ENCODE measurements at regions not wholly inside any gene's neighbourhood (a gene's known extent, or its start where the extent isn't known, plus 50 kb on each side); places are given as distances from the start of the nearest gene placed in this dataset.

DNA sequence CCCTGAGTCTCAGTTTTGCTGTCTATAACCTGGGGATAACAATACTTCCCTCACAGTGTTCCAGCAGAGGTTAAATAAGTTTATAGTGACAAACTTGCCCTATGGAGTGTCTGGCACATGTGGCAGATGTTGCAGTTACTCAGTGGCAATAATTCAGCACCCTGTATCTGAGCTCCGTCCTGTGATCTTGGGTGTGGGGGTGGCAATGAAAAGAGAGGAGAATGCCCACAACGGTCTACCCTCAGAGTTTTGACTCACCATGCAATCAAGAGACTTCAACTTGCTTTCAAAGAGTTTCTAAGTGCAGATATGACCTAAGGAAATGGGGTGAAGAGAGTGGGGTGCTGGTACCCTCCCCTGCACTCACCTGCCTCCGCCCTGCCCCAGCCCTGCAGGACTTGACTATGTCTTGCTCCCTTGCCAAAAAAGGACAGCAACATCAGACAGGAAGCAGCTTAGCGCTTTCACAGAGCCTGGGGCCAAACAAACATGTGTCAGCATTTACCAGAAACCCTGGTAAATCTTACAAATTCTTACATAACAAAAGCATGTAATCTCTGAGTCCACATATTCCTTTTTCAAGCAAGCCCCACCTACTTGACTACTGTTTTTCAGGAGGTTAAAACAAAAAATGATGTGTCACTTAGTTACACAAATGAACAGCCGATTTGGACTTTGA, 185.1 kb upstream of the CAMK1G start:
- H3K4me3 ChIP-seq (ENCODE audit: low read depth in 1 of 5, low read length in 5 of 5): no peak overlapping the region
- H3K9me3 ChIP-seq (ENCODE audit: control insufficient read depth in 5 of 5, low read length in 5 of 5): no peaks in the 10 kb centered on the region
- H3K9ac ChIP-seq (ENCODE audit: low read length in 5 of 5): no peak overlapping the region
- peak overlapping the region; percentile 0 for H3K27ac ChIP-seq (ENCODE audit: low read depth, low read length)
- peaks cover 2 to 21% (median 15%) of the 10 kb centered on the region in 5 donors for H3K4me1 ChIP-seq (ENCODE audit: control insufficient read depth in 5 of 5, insufficient read depth in 5 of 5, low read length in 5 of 5)
- no peaks in the 10 kb centered on the region for H3K27me3 ChIP-seq (ENCODE audit: control insufficient read depth in 5 of 5, insufficient read depth in 4 of 5, low read length in 5 of 5)
- no peaks in the 10 kb centered on the region for H3K36me3 ChIP-seq (ENCODE audit: control insufficient read depth in 5 of 5, insufficient read depth in 5 of 5, low read length in 5 of 5)

DNA sequence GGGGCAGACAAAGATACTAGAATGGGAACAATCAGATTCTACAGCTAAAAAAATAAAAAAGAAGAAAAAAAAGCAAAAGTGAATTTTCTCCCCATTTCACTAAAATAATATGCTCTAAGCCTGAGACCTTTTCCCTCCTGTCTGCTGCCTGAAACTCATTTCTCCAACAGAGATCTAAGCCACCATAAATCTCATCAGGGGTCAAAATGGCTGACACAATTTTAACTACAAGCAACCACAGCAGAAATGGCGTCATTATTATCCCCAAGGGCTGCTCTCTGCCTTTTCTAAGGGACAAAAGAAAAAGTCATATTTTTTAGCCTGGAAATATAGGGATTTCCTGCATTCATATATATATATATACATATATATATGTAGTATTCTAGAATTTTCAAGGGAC, 183.7 kb upstream of the CAMK1G start:
- Histone ChIP-seq H3K4me1 (ENCODE audit: control insufficient read depth in 5 of 5, insufficient read depth in 5 of 5, low read length in 5 of 5) (peaks cover 2 to 21% (median 15%) of the 10 kb centered on the region in 5 donors), H3K27ac (ENCODE audit: low read depth, low read length) (no peak overlapping the region), H3K27me3 (ENCODE audit: control insufficient read depth in 5 of 5, insufficient read depth in 4 of 5, low read length in 5 of 5) (peaks cover 0 to 3% (median 0%) of the 10 kb centered on the region in 5 donors)

DNA sequence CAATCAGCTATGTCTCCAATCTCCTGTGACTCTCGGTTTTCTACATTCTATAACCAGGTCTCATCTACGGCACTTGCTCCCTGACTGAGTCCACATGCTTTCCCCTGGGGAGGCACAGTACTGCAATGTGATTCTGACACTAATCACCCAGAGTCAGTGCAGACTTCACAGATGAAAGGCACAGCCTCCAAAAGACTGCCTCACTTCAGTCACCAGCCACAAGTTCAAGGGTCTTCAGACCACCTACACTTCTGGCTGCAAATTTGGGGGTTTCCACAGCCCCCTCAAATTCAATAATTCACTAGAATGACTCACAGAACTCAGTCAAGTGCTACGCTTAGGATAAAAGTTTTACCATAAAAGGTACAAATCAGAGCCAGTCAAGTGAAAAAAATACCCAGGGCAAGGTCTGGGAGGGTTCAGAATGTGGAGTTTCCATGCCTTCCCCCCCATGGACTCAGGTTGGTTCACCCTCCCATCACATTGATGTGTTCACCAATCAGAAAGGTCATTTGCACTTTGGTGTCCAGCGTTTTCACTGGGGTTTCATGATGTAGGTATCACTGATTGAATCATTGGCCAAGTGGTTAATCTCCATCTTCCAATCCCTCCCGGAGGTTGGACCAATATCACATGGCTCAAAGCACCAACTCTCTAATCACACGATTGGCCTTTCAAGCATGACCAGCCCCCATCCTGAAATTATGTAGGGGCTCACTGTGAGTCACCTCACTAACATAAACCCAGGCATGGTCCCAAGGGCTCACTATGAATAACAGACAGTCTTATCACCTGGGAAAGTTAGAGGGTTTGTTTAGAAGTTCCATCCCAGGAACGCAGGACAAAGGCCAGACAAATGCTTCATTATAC, 182.9 kb upstream of the CAMK1G start:
- H3K4me3 ChIP-seq (ENCODE audit: low read depth in 1 of 5, low read length in 5 of 5): no peak overlapping the region
- no peaks in the 10 kb centered on the region for H3K9me3 ChIP-seq (ENCODE audit: control insufficient read depth in 5 of 5, low read length in 5 of 5)
- peaks cover 2 to 18% (median 15%) of the 10 kb centered on the region in 5 donors for H3K4me1 ChIP-seq (ENCODE audit: control insufficient read depth in 5 of 5, insufficient read depth in 5 of 5, low read length in 5 of 5)
- no peak overlapping the region for H3K9ac ChIP-seq (ENCODE audit: low read length in 5 of 5)
- H3K27ac ChIP-seq (ENCODE audit: low read depth, low read length): no peak overlapping the region
- peaks cover 0 to 3% (median 0%) of the 10 kb centered on the region in 5 donors for H3K27me3 ChIP-seq (ENCODE audit: control insufficient read depth in 5 of 5, insufficient read depth in 4 of 5, low read length in 5 of 5)
- H3K36me3 ChIP-seq (ENCODE audit: control insufficient read depth in 5 of 5, insufficient read depth in 5 of 5, low read length in 5 of 5): no peaks in the 10 kb centered on the region

More for the DNA sequence above, 183.7 kb upstream of the CAMK1G start:
- Histone ChIP-seq H3K9me3 (ENCODE audit: control insufficient read depth in 5 of 5, low read length in 5 of 5) (no peaks in the 10 kb centered on the region), H3K9ac (ENCODE audit: low read length in 5 of 5) (no peak overlapping the region), H3K4me3 (ENCODE audit: low read depth in 1 of 5, low read length in 5 of 5) (no peak overlapping the region), H3K36me3 (ENCODE audit: control insufficient read depth in 5 of 5, insufficient read depth in 5 of 5, low read length in 5 of 5) (no peaks in the 10 kb centered on the region)

DNA sequence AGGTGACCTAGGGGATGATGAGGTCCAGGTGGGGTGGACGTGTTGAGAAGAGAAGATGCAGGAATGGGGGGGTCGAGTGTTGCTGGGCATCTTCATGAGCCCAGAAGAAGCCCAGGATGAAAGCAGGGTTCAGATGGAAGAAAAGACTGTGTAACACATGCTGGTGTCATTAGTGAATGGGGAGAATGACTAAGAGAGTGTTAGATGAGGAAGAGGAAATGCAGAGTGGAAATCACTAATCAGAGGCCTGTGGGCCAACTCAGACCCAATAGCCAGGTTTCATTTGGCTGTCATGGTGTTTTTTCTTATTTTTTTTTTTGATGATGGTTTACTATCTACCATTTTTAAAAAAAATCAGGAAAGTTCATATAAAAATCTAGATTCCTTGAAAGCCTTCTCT, 180.8 kb upstream of the CAMK1G start:
- Histone ChIP-seq H3K36me3 (ENCODE audit: control insufficient read depth in 5 of 5, insufficient read depth in 5 of 5, low read length in 5 of 5) (no peaks in the 10 kb centered on the region), H3K4me3 (ENCODE audit: low read depth in 1 of 5, low read length in 5 of 5) (no peak overlapping the region), H3K9ac (ENCODE audit: low read length in 5 of 5) (no peak overlapping the region), H3K27ac (ENCODE audit: low read depth, low read length) (no peak overlapping the region), H3K4me1 (ENCODE audit: control insufficient read depth in 5 of 5, insufficient read depth in 5 of 5, low read length in 5 of 5) (peaks cover 2 to 16% (median 11%) of the 10 kb centered on the region in 5 donors), H3K27me3 (ENCODE audit: control insufficient read depth in 5 of 5, insufficient read depth in 4 of 5, low read length in 5 of 5) (peaks cover 0 to 3% (median 0%) of the 10 kb centered on the region in 5 donors), H3K9me3 (ENCODE audit: control insufficient read depth in 5 of 5, low read length in 5 of 5) (no peaks in the 10 kb centered on the region)

DNA sequence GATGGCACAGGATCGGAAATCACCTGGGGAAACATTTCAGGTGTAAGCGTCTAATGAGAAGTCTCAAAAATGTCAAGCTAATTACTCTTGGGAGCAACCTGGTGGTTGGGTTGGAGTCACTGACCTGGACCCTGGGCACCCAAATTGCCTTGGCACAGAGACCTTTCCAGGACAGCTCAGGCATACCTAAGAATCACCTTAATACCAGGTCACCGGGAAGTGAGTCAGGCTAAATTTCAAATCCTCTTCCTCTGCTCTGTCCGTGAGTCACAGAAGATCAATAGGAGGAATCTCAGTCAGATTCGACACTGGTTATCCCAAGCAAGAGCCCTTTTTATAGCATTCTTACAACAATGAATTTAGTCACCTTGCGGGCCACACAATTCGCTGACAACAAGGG, 179.6 kb upstream of the CAMK1G start:
- Histone ChIP-seq H3K9ac (ENCODE audit: low read length in 5 of 5) (no peak overlapping the region), H3K27me3 (ENCODE audit: control insufficient read depth in 5 of 5, insufficient read depth in 4 of 5, low read length in 5 of 5) (peaks cover 0 to 3% (median 0%) of the 10 kb centered on the region in 5 donors), H3K27ac (ENCODE audit: low read depth, low read length) (no peak overlapping the region), H3K4me3 (ENCODE audit: low read depth in 1 of 5, low read length in 5 of 5) (no peak overlapping the region), H3K9me3 (ENCODE audit: control insufficient read depth in 5 of 5, low read length in 5 of 5) (no peaks in the 10 kb centered on the region), H3K36me3 (ENCODE audit: control insufficient read depth in 5 of 5, insufficient read depth in 5 of 5, low read length in 5 of 5) (no peaks in the 10 kb centered on the region), H3K4me1 (ENCODE audit: control insufficient read depth in 5 of 5, insufficient read depth in 5 of 5, low read length in 5 of 5) (peaks cover 0 to 5% (median 2%) of the 10 kb centered on the region in 5 donors)

DNA sequence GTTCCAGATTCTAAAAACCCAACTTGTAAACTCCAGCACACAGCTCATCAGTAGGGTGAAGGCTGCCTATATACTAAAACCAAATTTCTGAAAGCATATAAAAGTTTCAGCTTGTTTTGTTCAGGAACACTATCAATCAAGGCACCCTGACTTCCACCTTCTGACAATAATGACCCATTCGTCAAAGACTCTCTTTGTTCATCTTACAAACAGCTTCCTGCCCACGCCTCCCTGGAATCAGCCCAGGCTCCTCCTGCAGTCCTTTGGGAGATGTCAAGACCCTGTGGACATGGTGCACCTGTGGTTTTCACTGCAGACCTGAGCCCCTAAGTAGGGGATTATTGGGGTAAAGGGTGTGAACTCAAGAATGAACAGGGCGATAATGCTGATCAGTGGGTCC, 178.9 kb upstream of the CAMK1G start:
- Histone ChIP-seq H3K4me1 (ENCODE audit: control insufficient read depth in 5 of 5, insufficient read depth in 5 of 5, low read length in 5 of 5) (no peaks in the 10 kb centered on the region), H3K9ac (ENCODE audit: low read length in 5 of 5) (no peak overlapping the region), H3K36me3 (ENCODE audit: control insufficient read depth in 5 of 5, insufficient read depth in 5 of 5, low read length in 5 of 5) (no peaks in the 10 kb centered on the region), H3K27ac (ENCODE audit: low read depth, low read length) (no peak overlapping the region), H3K9me3 (ENCODE audit: control insufficient read depth in 5 of 5, low read length in 5 of 5) (no peaks in the 10 kb centered on the region), H3K4me3 (ENCODE audit: low read depth in 1 of 5, low read length in 5 of 5) (no peak overlapping the region), H3K27me3 (ENCODE audit: control insufficient read depth in 5 of 5, insufficient read depth in 4 of 5, low read length in 5 of 5) (peaks cover 0 to 3% (median 0%) of the 10 kb centered on the region in 5 donors)

DNA sequence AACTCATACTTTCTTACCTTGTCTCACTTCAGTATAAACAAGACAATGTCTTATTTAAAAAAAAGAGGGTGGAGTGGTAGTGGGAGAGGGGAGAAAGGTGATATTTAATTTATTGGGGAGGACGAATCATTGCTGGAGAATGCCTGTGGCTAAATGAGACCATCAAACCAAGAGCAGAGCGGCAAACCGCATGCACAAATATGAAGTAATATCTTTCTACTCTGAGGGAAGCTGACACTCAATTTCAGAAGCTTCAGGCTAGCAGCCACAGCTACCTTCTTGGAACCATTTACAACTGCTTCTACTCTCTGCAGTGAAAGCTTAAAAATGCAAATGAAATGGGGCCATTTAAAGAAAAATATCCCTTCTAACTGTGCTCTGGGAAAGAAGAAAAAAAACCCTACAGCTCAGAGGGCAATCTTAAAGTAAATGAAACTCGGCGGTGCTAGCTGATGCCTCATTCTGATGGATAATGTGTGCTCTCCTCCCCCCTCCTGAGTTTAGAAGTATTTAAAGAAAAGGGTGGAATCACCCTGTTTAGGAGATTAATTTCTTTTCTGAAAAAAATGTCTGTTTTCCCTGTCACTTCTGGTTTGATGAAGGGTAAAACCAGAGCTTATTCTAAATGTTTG, 178.2 kb upstream of the CAMK1G start:
- no peak overlapping the region for H3K4me3 ChIP-seq (ENCODE audit: low read depth in 1 of 5, low read length in 5 of 5)
- no peaks in the 10 kb centered on the region for H3K9me3 ChIP-seq (ENCODE audit: control insufficient read depth in 5 of 5, low read length in 5 of 5)
- no peaks in the 10 kb centered on the region for H3K36me3 ChIP-seq (ENCODE audit: control insufficient read depth in 5 of 5, insufficient read depth in 5 of 5, low read length in 5 of 5)
- peaks cover 0 to 3% (median 0%) of the 10 kb centered on the region in 5 donors for H3K27me3 ChIP-seq (ENCODE audit: control insufficient read depth in 5 of 5, insufficient read depth in 4 of 5, low read length in 5 of 5)
- H3K9ac ChIP-seq (ENCODE audit: low read length in 5 of 5): no peak overlapping the region
- peaks cover 0 to under 1% (median 0%) of the 10 kb centered on the region in 5 donors for H3K4me1 ChIP-seq (ENCODE audit: control insufficient read depth in 5 of 5, insufficient read depth in 5 of 5, low read length in 5 of 5)
- no peak overlapping the region for H3K27ac ChIP-seq (ENCODE audit: low read depth, low read length)

DNA sequence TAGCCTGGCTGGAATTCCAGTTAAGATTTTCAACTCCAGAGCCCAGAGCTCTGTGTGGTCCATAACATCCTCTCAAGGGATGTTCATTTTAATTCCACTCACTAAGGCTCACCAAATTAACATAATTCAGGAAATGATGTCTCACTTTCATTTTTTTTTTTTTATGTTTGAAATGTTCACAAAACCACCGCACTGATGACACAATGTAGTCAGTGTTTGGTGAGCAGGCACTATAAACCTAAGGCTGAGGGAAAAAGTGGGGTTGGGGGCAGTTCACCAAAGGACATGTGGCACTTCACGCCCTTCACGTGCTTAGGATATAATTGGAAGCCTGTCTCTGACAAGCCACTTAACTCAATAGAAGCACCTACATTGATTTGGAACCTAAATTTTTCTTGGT, 177.3 kb upstream of the CAMK1G start:
- no peaks in the 10 kb centered on the region for H3K9me3 ChIP-seq (ENCODE audit: control insufficient read depth in 5 of 5, low read length in 5 of 5)
- no peaks in the 10 kb centered on the region for H3K36me3 ChIP-seq (ENCODE audit: control insufficient read depth in 5 of 5, insufficient read depth in 5 of 5, low read length in 5 of 5)
- no peak overlapping the region for H3K27ac ChIP-seq (ENCODE audit: low read depth, low read length)
- H3K4me3 ChIP-seq (ENCODE audit: low read depth in 1 of 5, low read length in 5 of 5): no peak overlapping the region
- H3K4me1 ChIP-seq (ENCODE audit: control insufficient read depth in 5 of 5, insufficient read depth in 5 of 5, low read length in 5 of 5): peaks cover 0 to 4% (median 0%) of the 10 kb centered on the region in 5 donors
- peaks cover 0 to 3% (median 0%) of the 10 kb centered on the region in 5 donors for H3K27me3 ChIP-seq (ENCODE audit: control insufficient read depth in 5 of 5, insufficient read depth in 4 of 5, low read length in 5 of 5)
- no peak overlapping the region for H3K9ac ChIP-seq (ENCODE audit: low read length in 5 of 5)

DNA sequence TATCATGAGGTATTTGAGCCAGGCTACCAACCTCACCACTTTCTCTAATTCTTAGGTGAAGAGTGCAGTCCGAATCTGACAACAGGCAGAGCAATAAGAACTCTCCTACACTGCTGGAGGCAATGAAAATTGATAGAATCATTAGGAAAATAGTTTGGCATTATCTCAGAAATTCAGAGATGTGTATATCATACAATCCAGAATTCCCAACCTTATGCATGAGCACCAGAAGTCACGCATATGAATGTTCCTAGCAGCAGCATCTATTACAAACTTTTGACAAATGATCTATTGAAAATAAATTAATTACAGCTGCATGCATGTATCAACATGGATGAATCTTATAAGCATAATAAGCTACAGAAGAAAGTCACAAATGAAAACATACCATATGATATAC, 176.9 kb upstream of the CAMK1G start:
- H3K27me3 ChIP-seq (ENCODE audit: control insufficient read depth in 5 of 5, insufficient read depth in 4 of 5, low read length in 5 of 5): peaks cover 0 to 3% (median 0%) of the 10 kb centered on the region in 5 donors
- H3K9me3 ChIP-seq (ENCODE audit: control insufficient read depth in 5 of 5, low read length in 5 of 5): no peaks in the 10 kb centered on the region
- no peak overlapping the region for H3K9ac ChIP-seq (ENCODE audit: low read length in 5 of 5)
- peaks cover 0 to 6% (median 0%) of the 10 kb centered on the region in 5 donors for H3K4me1 ChIP-seq (ENCODE audit: control insufficient read depth in 5 of 5, insufficient read depth in 5 of 5, low read length in 5 of 5)
- no peaks in the 10 kb centered on the region for H3K36me3 ChIP-seq (ENCODE audit: control insufficient read depth in 5 of 5, insufficient read depth in 5 of 5, low read length in 5 of 5)
- H3K4me3 ChIP-seq (ENCODE audit: low read depth in 1 of 5, low read length in 5 of 5): no peak overlapping the region
- H3K27ac ChIP-seq (ENCODE audit: low read depth, low read length): no peak overlapping the region

DNA sequence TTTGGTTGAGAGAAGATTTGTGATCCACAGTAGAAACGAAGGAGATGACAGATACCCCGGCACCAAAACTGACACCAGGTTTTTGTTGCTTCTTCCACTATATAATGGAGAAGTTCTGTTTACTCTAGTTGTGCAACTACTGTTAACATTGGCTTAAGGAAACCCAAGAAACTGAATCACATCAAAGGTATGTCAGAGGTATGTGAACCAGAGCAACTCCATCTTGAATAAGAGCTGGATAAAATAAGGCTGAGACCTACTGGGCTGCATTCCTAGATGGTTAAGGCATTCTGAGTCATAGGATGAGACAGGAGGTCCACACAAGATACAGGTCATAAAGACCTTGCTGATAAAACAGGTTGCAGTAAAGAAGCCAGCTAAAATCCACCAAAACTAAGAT, 173.7 kb upstream of the CAMK1G start:
- Histone ChIP-seq H3K27me3 (ENCODE audit: control insufficient read depth in 5 of 5, insufficient read depth in 4 of 5, low read length in 5 of 5) (peaks cover 0 to under 1% (median 0%) of the 10 kb centered on the region in 5 donors), H3K9ac (ENCODE audit: low read length in 5 of 5) (no peak overlapping the region), H3K4me3 (ENCODE audit: low read depth in 1 of 5, low read length in 5 of 5) (no peak overlapping the region), H3K9me3 (ENCODE audit: control insufficient read depth in 5 of 5, low read length in 5 of 5) (no peaks in the 10 kb centered on the region), H3K36me3 (ENCODE audit: control insufficient read depth in 5 of 5, insufficient read depth in 5 of 5, low read length in 5 of 5) (no peaks in the 10 kb centered on the region), H3K27ac (ENCODE audit: low read depth, low read length) (no peak overlapping the region), H3K4me1 (ENCODE audit: control insufficient read depth in 5 of 5, insufficient read depth in 5 of 5, low read length in 5 of 5) (peaks cover 0 to 9% (median 0%) of the 10 kb centered on the region in 5 donors)
